NCI-H1105 treated with DMSO at 0.1 percent for 48 hours (cell line): ENCODE measurements at regions not wholly inside any gene's neighbourhood (a gene's known extent, or its start where the extent isn't known, plus 50 kb on each side); places are given as distances from the start of the nearest gene placed in this dataset.

Source experiments
- DNase-seq: peaks from one replicate; lab custom pipeline; 2025; lab: John Stamatoyannopoulos, UW

DNA sequence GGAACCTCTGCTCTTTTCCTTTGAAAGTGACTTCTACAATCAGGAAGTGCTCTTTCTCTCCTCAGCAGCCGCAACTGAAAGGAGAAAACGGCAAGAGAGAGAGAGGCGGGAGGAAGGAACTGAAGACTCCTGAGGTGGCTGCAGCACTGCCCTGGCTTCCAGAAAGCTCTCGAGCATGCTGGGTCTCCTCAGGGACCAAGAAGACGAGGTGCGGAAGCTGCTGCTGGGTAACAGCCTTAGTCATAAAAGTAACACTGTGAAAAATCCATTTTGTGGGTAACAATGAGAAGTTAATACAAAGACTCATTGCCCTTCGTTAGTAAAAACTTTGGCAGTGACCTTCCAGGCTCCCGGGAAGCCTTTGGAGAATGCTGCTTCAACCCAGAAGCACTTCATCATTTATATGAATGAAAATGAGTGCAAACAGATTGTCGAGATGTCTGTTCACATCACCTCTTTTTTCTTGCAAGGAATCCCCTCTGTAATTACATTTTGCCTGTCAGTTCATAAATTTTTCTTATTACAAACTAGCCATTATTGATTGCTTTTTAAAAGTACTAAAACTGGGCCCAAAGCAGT is 473.4 kb downstream of the SOX6 start:
- no peak for DNase-seq

DNA sequence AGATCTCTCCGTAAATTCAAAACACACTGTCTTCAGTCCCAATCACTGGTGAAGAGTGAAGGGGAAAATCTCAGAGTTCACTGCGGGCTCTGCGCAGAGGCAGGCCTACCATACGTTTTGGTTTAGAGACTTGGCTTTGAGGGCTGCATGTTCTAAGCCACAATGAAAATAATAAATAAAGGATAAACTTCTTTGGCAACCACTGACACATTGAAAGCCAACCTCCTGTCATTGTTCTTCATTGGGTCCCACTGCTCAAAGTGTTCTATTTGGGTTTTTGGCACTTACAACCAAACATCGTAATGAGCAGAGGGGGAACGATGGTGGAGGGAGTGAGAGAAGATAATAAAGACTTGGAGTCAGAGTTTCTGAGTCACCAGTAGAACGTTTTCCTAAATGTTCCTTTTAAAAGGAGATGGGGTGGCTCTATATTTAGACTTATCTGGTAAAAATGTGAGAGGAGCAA is 472.9 kb downstream of the SOX6 start:
- no peak for DNase-seq

DNA sequence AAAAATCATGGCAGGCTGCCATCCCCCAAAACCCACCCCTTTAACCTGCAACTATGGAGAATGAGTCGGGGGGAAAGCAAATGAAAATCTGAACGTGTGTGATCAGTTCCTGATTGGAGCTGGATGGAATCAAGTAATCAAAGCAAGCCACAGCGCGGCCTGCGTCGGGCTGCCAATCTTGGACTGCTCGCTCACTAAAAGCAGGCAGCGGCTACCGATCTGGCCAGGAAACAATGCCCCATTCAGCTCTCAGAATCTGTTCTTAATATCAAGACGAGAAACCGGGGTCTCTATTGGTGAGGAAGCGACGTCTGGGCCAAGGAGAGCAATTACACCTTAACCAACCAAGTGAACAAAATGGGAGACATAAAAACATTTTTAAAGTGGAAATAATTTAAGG is 472.2 kb downstream of the SOX6 start:
- DNase-seq = no peak

DNA sequence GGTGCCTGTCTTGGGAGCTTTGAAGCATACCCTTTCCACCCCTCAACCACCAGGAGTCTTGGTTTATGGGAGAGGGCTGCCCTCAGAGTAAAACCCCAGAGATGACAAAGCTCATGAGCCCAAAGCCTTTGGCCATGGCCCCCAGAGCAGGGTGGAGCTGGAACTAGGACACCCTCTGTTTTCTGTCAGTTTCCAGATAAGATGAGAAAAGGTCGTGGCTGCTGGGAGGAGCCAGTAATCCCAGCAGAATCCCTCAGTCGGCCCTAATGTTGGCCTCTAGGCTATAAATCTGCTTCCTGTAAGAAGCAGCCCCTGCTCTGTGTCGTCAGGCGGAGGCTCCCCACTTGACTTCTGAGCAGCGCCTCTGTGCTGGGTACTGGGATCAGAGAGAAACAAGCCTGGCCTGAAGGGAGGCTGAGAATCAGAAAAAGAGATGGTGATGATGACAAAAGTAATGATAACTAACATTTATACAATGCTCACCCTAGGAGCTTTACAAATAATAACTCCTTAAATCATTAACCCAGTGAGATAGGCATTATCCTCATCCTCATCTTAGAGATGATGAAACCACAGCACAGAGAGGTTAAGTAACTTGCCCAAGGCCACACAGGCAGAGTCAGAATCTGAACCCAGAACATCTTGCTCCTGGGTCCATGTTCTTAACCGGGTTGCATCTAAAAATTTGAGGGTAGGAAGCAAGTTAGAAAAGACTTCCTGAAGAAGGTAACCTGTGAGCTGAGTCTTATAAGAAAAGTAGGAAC is 471.4 kb downstream of the SOX6 start:
- DNase-seq = no peak

DNA sequence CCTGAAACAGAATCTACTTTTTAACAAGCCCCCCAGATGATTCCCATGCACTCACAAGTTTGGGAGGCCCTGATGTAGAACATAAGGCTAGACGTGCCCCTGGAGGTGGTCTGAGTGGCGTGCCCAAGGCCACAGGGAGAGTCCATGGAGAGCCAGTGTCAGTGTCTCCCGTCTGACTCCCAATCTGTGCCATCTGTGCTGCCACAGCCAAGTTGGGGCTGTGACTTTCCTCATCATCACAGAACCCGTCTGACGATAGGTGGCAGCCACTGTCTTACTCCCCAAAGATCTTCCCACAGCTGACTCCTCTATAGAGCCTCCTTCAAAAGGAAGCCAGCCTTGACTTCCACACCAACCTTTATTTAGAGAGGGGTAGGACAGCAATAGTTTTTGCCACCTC is 470.5 kb downstream of the SOX6 start:
- no peak for DNase-seq

DNA sequence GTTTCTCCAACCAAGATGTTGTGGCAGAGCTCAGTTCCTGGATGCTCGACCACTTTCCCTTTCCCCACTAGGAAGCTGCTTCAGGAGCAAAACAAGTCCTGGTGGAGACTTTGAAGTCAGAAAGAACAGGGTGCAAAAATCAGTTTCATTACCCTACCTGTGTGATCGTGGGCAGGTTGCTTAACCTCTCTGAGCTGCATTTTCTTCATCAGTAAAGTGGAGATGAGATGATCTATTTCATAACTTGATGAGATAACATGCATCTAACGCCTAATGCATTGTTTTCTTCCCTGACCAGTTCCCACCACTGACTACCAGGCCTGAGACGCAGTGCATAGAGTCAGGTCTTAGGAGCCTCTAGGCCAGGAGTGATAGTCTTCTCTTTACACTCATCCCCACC is 470.0 kb downstream of the SOX6 start:
- no peak for DNase-seq

DNA sequence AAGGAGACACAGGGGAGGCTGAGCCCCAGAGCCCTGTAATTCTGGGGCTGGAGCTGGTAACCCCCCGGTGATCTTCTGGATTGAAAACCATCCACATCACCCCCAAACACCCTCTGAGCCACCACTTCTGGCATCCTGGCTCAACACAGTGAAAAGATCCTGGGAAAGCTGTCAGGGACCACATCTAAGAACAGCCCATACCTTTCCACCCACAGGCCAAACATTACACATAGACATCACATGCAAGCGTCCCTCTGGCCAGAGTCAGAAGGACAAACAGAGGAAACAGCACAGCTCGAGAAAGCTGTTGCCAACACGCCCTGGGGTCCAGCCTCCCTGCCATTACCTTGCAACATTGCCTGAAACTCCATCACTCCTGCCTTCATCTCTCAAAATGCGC is 469.5 kb downstream of the SOX6 start:
- DNase-seq = no peak

DNA sequence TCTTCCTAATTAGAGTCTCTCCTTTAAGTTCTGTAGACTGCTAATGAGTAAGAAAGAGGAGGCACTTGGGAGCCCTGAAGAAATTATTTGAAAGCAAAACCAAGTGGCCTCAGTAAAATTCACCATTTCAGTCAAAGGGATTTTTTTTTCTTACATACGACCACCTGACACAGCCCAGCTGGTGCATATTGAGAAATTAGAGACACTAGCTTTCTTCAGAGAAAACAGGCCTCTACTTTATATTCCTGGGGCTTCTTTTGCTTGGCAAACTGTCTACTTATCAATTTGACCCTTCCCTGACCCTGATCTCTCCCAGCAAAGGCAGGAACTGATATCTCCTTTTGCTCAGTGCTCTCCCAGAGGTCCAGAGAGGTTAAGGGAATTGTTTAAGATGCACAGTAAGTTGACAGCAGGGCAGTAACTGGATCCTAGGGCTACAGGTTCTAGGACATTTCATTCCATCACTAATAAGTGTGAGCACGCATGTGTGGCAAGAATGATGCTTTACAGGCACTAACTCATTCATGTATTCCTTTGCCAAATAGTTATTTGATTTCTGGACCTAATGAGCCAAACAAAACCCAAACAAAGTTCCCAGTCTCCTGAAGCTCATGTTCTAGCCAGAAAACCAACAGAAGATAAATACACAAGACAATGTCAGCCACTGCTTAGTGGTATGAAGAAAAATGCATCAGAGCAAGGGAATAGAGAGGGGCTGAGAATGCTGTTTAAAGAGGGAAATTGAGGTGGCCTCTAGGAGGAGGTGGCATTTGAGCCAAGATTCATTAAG is 467.6 kb downstream of the SOX6 start:
- DNase-seq = no peak

DNA sequence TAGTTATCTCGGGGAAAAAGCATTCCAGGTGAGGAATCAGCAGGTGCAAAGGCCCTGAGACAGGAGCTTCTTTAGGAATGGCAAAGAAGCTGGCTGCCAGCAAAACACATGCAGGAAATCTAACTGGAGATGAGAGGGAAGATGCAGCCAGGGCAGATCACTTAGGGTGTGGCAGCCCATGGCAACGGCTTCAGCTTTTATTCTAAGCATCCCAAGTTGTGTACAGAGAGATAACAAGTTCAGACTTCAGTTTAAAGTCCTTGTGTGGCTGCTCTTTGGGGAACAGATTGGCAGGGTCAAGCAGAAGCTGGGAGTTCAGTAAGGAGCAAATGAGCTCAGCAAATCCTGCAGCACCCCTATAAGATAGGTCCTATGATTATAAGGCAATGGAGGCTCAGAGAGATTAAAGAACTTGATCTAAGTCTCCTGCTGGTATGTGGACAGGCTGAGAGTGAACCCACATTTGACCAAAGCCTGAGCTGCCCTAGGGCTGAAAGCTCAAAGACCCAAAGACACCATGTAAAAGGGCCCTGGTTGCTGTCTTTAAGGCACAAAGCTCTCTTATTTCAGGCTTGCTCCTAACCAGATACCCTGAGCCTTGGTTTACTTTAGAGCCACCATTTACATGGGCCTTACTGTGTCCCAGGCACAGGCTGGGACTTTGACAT is 466.8 kb downstream of the SOX6 start:
- no peak for DNase-seq

DNA sequence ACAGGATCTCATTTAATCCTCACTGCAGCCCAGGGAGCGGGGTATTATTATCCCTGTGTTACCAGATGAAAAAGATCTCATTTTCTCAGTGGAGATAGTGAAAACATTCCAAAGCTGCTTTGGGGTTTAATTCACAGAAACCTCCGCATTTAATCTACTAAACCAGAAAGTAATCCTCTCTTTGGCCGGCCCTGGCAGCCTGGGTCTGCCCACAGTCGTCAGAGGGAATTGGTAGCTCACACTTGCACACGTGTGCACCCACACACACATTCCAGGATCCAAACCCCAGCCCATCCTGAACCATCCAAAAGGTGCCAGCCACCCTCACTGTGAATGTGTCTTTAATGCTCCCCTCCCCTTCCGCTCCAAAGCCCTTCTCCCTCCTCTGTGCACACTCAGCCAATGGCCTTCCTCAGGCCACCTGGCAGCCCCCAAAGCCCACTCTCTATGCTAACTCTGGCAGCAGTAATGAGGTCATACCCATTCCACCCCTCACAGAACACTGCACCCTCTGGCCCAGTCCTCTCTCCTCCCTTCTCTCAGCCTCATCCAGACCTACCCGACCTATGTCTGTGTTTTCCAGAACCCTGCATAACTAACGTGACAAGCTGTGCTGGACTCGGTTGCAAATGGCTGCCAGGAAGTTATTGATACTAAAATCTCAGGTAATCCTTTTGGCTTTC is 466.2 kb downstream of the SOX6 start:
- DNase-seq = no peak

DNA sequence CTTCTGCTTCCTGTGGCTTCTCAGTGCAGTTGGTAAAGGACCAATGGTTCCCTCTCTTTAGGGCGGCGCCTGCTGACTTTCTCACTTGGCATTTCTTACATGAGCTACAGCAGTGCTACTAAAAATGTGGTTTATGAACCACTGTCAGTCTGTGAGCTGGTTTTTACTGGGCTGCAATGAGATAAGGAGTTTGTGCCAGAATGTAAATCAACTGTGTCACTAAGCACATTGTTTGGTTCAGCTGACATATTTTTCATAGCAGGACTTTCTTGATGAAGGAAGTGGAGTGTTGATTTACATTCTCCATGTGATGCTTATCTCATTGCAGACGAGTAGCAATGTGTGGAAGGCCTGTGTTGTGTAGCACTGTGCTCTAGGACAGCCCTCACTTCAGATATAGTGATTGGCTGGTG is 463.3 kb downstream of the SOX6 start:
- no peak for DNase-seq

DNA sequence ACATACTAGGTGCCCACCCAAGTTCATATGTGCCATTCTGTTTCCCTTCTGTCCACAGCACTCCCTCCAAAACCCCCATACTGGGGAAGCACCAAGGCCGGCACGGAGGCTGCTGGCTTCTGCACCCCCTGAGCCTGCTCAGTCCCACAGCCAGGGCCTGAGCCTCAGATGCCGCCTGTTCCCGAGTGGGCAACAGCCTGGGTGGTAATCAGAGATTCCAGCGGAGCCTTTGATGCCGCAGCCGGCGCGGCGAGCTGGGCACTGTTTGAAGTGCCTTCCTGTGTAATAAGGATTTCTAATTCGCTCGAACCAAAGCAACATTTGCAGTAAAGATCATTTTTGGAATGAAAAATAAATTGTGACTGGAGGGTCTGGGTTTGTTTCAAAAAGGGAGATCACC is 460.3 kb downstream of the SOX6 start:
- DNase-seq = no peak

DNA sequence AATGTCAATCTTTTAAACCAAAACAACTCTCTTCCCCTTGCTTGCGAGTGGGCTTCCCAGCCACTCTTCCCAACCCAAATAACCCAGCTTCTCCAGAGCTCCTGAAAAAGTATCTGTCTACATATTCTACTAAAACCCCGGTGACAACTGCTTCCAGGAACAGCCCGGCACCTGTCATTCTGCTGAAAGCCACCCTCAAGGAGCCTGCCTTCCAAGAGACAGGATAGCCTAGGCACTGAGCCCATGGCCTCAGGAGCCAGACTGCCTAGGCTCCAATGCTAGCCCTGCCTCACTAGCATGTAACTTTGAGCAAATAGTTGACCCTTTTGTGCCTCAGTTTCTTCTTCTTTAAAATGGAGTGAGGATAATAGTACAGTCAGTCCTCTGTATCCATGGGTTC is 459.8 kb downstream of the SOX6 start:
- DNase-seq = no peak

DNA sequence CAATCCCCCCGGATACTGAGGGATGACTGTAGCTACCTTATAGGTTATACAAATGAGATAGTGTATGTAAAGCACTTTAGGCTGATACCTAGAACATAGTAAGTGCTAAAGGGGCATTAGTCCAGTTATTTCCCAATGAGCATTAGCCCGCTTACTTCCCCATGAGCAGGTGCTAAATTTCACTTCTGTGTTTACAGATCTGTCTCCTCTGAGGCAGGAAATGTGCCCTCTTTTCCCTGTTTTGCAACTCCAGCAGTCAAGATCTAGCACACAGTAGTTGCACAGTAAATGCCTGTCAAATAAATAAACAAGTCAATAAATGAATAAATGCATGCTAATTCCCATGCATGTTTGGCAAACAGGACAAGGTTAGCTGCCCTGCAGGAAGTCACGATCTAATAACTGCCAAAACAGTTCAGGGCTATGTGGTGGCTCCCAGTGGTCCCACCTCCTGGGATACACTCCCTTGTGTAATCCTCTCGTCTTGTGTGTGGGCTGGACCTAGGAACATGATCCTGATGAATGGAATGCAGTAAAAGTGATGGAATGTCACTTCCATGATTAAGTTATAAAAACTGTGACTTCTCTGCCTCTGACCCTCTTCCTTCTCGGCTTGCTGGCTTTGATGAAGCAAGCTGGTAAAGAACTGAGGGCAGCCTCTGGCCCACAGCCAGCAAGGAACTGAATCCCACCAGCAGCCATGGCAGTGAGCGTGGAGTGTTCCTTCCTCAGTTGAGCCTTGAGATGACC is 459.0 kb downstream of the SOX6 start:
- no peak for DNase-seq

DNA sequence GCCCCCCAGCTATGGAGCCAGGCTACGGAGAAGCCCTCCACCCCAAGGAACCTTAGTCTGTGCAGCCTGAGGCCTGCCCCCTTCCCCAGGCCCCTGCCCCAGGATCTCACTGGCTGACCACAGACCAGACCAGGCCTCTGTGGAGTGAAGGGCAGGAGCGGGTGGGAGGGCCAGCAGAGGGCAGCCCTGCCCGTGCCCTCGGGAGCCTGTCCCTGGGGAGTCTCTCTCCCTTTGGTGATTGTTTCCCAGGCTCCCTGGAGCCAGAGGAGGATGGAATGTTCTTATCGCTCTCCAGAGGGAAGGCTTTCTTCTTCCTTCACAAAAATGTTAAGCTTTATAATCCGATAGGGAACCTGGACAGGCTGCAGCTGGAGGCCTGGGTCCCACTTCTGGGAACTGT is 455.3 kb downstream of the SOX6 start:
- DNase-seq = no peak

DNA sequence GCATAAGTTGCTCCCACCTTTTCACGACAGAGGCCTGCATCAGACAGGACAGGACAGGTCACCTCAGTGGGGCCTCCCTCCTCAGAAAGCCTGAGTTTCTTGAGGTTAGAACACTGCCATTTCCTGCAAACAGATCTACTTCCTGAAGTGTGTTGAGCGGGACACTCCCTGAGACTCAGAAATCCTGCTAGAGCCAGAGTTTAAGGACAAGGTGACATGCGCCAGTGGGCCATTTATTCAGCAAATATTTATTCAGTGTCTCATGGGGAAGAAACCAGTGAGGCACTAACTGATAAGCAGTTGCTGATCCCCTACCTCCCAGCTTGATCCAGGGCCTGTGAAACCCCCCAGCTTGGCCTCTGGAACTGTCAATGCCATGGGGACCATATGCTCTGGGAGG is 454.6 kb downstream of the SOX6 start:
- DNase-seq = no peak

DNA sequence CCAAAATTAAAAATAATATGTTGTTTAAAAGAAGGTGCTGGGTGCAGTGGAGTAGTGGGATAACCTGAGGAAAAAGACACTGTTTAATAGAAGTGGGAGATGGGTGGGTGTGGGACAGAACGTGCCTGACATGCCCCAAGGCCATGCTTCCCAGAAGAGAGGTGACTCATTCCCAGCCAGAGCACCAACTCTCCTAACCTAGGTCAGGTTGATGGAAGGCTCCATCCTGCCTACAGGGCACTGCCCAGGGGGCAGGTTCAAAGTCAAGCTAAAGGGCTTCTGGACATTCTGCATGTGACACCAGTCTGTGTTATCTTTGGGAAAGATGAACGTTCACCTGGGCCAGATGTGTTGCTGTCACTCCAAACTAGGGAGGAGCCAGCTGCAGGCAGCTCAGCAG is 453.1 kb downstream of the SOX6 start:
- DNase-seq = no peak

DNA sequence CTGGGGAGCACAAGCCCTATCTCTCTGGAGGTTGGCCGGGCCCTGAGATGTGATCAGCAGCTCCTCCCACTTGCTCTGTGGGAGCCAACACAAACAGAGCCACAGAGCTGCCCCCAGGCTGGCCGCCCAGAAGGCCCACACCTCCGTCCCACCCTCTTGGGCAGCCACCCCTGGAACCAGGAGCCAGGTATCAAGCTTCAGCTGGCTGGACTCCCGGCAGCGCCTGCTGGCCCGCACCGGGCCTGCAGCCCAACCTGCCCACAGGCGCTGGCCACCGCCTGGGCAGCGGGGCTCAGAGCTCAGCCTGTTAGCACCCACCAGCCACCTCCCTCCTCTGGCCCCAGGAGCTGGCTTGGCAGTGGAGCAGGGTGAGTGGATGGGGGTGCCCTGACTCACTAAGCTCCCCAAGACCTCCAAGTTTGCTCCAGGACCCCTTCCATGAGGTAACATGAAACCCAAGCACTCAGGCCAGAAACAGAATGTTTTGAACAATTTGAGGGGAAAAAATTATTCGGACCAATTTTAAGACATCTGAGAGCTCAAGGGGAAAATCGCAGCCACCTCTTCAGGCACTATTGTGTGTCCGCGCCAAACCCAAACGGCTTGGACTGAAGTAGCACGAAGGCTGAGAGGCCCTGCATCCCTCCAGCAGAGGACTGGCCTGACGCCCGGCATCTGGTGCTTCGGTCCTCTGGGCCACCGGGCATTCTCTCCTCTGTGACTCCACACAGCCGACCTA is 450.8 kb downstream of the SOX6 start:
- no peak for DNase-seq

DNA sequence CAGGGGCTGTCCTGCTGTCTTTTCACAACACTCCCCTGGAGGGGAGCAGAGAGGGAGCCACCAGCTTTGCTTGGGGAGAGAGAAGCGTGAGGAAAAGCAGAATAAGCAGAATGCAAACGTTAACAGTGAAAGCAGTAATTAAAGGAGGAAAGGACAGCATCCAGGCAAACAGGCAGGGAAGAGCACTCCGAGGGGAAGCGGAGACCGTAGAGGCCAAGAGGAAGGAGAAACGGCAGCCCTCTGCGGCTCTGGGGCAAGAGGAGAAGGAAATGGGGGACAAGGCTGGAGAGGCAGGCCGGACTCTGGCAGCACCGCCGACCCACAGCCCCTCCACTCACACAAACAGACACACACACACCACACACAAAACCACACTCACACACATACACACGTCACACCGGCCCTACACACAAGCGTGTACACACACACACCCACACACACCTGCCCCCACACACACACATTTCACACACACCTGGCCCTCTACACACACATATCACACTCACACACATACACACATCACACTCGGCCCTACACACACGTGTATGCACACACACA is 449.8 kb downstream of the SOX6 start:
- DNase-seq = no peak

DNA sequence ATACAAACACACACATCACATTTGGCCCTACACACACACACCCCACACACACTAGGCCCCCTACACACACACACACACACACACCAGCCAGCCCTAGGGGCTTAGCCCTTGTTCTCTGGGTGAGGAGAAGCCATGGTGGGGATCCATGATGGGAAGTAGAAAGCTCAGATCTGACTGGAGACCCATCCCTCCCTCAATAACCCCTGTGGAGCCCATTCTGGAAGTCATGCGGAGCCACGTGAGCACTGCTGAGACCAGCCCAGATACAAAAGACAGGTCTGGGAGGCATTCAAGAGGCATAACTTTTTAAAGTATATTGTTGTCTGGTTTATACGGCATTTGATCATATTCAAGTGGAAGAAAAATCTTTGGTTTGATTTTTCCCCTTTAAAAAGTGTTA is 448.5 kb downstream of the SOX6 start:
- DNase-seq = no peak
